ENCODE measurements at regions not wholly inside any gene's neighbourhood (a gene's known extent, or its start where the extent isn't known, plus 50 kb on each side); places are given as distances from the start of the nearest gene placed in this dataset.

DNA sequence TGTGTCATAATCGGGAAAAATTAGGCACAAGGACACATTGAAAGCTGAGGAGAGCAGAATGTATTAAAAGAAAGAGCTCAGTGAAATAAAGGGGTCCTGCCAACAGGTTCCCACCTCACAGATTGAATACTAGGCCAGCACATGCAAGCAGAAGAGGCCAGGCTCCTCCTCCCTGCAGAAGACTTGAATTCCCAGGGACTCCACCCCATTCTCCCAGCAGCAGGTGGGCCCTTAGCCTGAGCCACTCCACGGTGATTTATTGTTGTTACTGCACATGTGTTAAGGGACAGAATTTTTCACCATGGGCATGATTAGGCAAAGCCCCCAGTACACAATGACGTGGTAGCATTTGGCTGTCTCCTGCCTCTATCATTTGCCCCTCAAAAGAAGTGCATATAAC, 1844.7 kb downstream of the NCAM2 start:
- Histone ChIP-seq H2AFZ (ENCODE audit: low read depth) (no peak overlapping the region), H3K4me2 (no peak overlapping the region), H3F3A (replicated peaks; ENCODE audit: insufficient read depth) (no peaks in the 10 kb centered on the region), H4K20me1 (ENCODE audit: insufficient read depth) (no peaks in the 10 kb centered on the region), H3K4me3 (ENCODE audit: low read depth in 2 of 2, low read length in 1 of 2) (no peak overlapping the region), H3K36me3 (replicated peaks in 1 of 2; ENCODE audit: control insufficient read depth in 1 of 2, insufficient read depth in 2 of 2, low read length in 1 of 2) (no peaks in the 10 kb centered on the region), H3K79me2 (ENCODE audit: insufficient read depth) (no peaks in the 10 kb centered on the region), H3K9me2 (no peaks in the 10 kb centered on the region), H3K4me1 (ENCODE audit: control insufficient read depth in 1 of 2, insufficient read depth in 2 of 2, low read depth in 1 of 2, low read length in 1 of 2) (no peaks in the 10 kb centered on the region; a peak in 1 of 4 replicates), H3K27me3 (ENCODE audit: insufficient read depth) (no peaks in the 10 kb centered on the region), H3K9ac (no peak overlapping the region), H3K27ac (ENCODE audit: low read depth in 2 of 2, low read length in 1 of 2) (no peak overlapping the region), H3K9me3 (no peaks in the 10 kb centered on the region)
- 34% methylated on average over 3 of the region's 3 CpGs for WGBS (ENCODE audit: low lambda C conversion rate)
- no peak for DNase-seq
- CTCF ChIA-PET = no interaction called here
- TF ChIP-seq NFIC (IDR thresholded peaks at IDR 0.05; ENCODE audit: borderline replicate concordance) (no peak), FOSL2 (IDR thresholded peaks at IDR 0.05; ENCODE audit: borderline replicate concordance, low read depth) (no peak), SMC3 (IDR thresholded peaks at IDR 0.05; ENCODE audit: low read depth, low read length) (no peak), SIN3A (IDR thresholded peaks at IDR 0.05; ENCODE audit: borderline replicate concordance, low read depth, low read length) (no peak), EZH2phosphoT487 (IDR thresholded peaks at IDR 0.05; ENCODE audit: borderline replicate concordance, low read depth) (no peak), ELF1 (IDR thresholded peaks at IDR 0.05) (no peak), RXRA (IDR thresholded peaks at IDR 0.05; ENCODE audit: borderline replicate concordance, low read depth) (no peak), CHD2 (IDR thresholded peaks at IDR 0.05; ENCODE audit: low read length, partially characterized antibody) (no peak), JUND (IDR thresholded peaks at IDR 0.05) (no peak), FOXM1 (IDR thresholded peaks at IDR 0.05; ENCODE audit: low read depth) (no peak), RAD21 (IDR thresholded peaks at IDR 0.05; ENCODE audit: low read length) (no peak), MEF2A (IDR thresholded peaks at IDR 0.05; ENCODE audit: borderline replicate concordance, low read depth) (no peak)
- TF ChIP-seq, protein P1, sequence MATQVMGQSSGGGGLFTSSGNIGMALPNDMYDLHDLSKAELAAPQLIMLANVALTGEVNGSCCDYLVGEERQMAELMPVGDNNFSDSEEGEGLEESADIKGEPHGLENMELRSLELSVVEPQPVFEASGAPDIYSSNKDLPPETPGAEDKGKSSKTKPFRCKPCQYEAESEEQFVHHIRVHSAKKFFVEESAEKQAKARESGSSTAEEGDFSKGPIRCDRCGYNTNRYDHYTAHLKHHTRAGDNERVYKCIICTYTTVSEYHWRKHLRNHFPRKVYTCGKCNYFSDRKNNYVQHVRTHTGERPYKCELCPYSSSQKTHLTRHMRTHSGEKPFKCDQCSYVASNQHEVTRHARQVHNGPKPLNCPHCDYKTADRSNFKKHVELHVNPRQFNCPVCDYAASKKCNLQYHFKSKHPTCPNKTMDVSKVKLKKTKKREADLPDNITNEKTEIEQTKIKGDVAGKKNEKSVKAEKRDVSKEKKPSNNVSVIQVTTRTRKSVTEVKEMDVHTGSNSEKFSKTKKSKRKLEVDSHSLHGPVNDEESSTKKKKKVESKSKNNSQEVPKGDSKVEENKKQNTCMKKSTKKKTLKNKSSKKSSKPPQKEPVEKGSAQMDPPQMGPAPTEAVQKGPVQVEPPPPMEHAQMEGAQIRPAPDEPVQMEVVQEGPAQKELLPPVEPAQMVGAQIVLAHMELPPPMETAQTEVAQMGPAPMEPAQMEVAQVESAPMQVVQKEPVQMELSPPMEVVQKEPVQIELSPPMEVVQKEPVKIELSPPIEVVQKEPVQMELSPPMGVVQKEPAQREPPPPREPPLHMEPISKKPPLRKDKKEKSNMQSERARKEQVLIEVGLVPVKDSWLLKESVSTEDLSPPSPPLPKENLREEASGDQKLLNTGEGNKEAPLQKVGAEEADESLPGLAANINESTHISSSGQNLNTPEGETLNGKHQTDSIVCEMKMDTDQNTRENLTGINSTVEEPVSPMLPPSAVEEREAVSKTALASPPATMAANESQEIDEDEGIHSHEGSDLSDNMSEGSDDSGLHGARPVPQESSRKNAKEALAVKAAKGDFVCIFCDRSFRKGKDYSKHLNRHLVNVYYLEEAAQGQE (IDR thresholded peaks at IDR 0.05; ENCODE audit: low read depth, low read length) = no peak
- TF ChIP-seq, protein P2, sequence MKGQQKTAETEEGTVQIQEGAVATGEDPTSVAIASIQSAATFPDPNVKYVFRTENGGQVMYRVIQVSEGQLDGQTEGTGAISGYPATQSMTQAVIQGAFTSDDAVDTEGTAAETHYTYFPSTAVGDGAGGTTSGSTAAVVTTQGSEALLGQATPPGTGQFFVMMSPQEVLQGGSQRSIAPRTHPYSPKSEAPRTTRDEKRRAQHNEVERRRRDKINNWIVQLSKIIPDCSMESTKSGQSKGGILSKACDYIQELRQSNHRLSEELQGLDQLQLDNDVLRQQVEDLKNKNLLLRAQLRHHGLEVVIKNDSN (IDR thresholded peaks at IDR 0.05; ENCODE audit: borderline replicate concordance, low read depth) = no peak
- TF ChIP-seq, protein P3, sequence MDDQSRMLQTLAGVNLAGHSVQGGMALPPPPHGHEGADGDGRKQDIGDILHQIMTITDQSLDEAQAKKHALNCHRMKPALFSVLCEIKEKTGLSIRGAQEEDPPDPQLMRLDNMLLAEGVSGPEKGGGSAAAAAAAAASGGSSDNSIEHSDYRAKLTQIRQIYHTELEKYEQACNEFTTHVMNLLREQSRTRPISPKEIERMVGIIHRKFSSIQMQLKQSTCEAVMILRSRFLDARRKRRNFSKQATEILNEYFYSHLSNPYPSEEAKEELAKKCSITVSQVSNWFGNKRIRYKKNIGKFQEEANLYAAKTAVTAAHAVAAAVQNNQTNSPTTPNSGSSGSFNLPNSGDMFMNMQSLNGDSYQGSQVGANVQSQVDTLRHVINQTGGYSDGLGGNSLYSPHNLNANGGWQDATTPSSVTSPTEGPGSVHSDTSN (IDR thresholded peaks at IDR 0.05) = no peak
- TF ChIP-seq, protein P4, sequence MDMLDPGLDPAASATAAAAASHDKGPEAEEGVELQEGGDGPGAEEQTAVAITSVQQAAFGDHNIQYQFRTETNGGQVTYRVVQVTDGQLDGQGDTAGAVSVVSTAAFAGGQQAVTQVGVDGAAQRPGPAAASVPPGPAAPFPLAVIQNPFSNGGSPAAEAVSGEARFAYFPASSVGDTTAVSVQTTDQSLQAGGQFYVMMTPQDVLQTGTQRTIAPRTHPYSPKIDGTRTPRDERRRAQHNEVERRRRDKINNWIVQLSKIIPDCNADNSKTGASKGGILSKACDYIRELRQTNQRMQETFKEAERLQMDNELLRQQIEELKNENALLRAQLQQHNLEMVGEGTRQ (IDR thresholded peaks at IDR 0.05; ENCODE audit: borderline replicate concordance, low read depth, low read length) = no peak
- TF ChIP-seq, protein P5, sequence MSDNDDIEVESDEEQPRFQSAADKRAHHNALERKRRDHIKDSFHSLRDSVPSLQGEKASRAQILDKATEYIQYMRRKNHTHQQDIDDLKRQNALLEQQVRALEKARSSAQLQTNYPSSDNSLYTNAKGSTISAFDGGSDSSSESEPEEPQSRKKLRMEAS (IDR thresholded peaks at IDR 0.05; ENCODE audit: low read depth) = no peak
- TF ChIP-seq, protein P6, sequence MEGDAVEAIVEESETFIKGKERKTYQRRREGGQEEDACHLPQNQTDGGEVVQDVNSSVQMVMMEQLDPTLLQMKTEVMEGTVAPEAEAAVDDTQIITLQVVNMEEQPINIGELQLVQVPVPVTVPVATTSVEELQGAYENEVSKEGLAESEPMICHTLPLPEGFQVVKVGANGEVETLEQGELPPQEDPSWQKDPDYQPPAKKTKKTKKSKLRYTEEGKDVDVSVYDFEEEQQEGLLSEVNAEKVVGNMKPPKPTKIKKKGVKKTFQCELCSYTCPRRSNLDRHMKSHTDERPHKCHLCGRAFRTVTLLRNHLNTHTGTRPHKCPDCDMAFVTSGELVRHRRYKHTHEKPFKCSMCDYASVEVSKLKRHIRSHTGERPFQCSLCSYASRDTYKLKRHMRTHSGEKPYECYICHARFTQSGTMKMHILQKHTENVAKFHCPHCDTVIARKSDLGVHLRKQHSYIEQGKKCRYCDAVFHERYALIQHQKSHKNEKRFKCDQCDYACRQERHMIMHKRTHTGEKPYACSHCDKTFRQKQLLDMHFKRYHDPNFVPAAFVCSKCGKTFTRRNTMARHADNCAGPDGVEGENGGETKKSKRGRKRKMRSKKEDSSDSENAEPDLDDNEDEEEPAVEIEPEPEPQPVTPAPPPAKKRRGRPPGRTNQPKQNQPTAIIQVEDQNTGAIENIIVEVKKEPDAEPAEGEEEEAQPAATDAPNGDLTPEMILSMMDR (IDR thresholded peaks at IDR 0.05) = no peak
- POLR2A ChIA-PET = no interaction called here

Measured in SK-N-SH (cell line).